GM19455 (cell line): ENCODE measurements at regions not wholly inside any gene's neighbourhood (a gene's known extent, or its start where the extent isn't known, plus 50 kb on each side); places are given as distances from the start of the nearest gene placed in this dataset.
"Not testable (repeated sequence)": the region's sequence is repeated elsewhere in the genome, so short reads cannot be mapped to it uniquely, and the experiment has no call there.

Experiments
- ATAC-seq: cut with Tn5 transposase; IDR thresholded peaks from one replicate; pipeline ENCODE4 v1.9.1; 2021; ENCODE audit not compliant: unreplicated experiment

DNA sequence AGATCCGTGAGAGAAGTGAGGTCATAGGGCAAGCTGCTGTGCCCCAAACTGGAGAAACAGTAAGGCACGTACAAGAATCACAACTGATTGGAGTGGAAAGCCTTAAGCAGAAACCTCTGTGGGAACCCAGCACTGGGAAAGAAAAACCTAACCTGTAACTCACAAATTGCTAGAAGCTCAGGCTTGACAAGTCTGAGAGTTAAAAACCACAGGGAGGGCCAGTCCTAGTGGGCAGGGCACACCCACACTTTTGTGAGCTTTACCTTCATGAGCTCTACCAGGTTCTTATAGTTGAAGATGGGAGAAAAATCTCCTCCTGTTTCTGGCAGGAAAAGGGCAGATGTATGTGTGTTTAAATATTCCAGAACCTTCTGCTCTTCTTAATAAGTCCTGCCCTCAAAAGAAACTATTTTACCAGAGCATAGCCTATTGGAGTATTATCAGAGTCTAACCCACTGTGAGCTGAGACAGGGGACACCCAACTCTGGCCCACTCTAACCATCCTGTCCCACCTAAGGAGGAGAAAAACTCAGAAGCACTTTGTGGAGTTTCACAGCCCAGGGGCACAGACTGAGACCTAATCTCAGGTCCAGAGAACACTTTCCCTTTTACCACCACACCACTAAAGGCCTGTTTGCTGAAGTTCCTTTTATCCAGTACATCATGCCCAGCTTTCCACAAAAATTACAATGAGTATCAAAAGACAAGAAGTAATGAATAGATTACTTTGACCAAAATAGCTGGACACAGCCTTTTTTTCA is 1265.7 kb upstream of the CHAC2 start:
- no peak for ATAC-seq

DNA sequence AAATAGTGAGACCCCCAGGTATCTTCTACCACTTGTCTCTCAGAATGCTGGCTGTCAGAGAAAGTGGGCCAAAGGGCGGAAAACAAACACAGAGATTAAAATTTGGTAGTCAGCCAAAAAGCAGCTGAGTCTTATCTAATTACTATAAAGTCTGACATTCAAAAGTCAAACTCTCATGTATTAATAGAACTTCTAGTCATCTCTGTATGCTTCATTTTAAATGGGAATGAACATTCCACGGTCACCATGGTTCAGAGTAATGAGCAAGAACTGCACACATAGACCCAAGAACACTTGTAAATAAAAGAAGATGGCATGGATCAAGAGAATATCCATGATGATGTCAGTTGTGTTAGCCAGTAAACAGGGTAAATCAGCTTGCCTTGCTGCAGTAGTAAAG is 1267.0 kb upstream of the CHAC2 start:
- no peak for ATAC-seq

DNA sequence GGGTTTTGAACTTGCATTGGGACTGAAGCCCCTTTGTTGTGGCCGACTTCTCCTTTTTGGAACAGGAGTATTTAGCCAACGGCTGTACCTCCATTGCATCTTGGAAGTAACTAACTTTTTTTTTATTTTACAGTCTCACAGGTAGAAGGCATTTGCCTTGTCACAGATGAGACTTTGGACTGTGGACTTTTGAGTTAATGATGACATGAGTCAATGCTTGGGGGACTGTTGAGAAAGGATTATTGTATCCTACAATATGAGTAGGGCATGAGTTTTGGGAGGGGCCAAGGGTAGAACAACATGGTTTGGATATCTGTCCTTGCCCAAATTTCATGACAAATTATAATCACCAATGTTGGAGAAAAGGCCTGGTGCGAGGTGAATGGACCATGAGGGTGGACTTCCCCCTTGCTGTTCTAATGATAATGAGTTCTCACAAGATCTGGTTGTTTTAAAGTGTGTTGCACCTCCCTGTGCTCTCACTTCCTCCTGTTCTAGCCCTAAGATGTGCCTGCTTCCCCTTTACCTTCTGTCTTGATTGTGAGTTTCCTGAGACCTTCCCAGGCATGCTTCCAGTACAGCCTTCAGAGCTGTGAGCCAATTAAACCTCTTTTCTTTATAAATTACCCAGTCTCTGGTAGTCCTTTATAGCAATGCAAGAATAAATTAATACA is 1269.4 kb upstream of the CHAC2 start:
- ATAC-seq, result no peak

DNA sequence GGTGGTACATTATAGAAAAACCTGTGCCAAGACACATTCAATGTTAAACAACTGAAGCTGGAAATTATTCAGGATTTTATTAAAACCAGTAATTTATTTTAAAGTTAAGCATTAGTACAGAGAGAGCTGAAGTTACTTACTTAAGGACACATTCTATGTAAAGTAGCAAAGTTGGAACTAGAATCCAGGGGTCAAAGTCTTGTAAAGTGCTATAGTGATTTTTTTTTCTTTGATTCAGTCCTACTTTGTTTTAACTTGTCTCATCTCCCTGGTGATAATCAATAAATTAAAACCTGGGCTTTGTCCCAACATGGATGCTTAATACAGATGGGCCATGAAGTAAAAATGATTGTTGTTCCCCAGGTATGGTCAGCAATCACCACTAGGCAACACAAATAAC is 1271.8 kb upstream of the CHAC2 start:
- no peak for ATAC-seq

DNA sequence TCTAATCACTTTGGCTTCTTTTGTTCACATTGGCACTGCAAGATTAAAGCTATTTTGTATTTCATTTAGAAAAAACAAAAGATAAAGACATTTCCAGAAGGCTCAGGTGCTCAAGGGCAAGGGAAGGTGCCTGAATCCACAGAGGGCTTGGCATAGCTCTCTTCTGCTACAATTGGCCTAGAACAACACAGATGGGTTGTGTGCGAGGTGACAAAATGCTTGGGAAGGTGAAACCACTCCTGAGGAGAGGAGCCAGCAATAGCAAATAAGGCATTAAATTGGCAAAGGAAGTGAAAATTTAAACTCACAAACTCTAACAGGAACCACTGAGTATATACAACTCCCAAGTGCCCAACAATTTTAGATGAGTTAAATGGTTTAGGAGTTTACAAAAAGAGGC is 1290.4 kb upstream of the CHAC2 start:
- ATAC-seq, result no peak

DNA sequence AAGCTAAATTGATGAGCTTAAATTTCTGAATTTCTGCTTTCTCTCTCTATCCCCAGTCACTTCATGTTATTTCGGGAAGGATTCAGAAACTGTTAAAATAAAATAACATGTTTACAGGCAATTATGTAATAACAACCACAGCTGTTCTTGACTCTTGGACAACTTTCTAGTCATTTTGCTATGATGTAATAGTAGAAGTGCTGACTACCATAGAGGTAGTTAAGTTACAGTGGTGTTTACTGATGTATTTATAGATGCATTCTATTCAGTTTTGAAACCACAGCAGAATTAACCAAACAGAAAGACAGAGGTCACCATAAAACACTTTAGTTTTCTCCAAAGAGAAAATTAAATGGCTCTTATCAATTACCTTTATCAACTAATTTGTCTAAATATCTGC is 1292.0 kb upstream of the CHAC2 start:
- ATAC-seq, result no peak

DNA sequence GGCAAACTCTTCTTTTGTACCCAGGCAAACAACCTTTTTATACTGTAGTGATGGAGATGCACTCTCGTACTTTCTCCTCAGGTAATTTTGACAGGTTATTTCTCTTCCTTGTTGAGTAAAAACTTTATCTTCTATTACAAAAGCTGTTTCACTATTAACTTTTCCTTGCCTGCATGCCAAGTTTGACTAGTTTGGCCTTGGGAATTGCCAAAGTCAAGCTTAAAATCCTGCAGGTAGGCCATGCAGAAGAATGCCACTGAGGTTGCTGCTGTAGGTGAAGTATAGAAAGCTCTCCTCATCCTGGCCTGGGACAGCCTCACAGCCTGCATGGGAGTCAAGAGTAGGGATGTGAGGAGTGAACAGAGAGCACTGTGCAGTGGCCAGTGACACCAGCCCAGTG is 1293.5 kb upstream of the CHAC2 start:
- ATAC-seq, result no peak

DNA sequence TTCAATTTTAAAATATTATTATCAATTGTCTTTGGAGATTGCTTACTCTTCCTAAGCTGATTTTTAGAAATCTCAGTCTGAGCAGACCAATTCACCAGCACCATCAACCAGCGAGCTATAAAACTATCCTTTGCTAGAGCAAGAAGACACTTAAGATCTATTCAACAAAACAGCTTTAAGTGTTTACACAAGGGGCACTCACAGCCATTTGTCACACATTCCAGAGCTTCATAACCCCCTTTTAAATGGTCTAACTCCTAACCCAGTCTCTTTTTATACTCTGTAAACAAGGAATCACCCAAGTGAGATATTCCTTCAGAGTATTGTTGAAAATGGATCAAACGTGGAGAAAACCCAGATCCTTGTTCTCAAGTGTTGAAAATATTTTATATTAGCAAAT is 1294.1 kb upstream of the CHAC2 start:
- ATAC-seq, result no peak

DNA sequence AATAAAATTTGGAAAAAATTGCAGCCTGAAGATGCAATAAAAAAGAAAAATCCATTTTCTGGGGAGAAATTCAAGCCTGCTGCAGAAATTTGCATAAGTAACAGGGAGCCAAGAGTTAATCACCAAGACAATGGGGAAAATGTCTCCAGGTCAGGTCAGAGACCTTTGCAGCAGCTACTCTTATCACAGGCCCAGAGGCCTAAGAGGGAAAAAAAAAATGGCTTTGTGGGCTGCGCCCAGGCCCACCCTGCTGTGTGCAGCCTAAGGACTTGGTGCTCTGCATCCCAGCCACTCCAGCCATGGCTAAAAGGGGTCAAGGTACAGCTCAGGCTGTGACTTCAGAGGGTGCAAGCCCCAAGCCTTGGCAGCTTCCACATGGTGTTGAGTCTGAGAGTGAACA is 1297.1 kb upstream of the CHAC2 start:
- ATAC-seq, result not testable (repeated sequence)

DNA sequence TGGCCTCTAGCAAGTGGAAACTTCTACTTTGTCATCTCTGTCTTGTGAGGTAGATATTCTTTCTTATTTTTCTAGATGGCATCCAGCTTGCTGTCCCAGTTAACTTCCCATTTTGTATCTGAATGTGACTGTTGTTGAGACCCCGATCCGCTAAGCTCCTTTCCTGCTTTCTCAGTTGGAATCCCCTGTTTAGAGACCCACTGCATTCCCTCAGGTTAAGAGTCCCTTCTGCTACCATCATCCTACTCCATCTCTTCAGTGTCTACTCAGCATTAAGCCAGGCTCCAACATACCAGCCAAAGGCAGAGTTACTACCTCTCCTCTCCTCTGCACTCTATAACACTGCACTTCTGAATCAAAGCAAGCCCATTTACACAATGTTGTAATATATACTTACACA is 1300.4 kb upstream of the CHAC2 start:
- ATAC-seq, result no peak

DNA sequence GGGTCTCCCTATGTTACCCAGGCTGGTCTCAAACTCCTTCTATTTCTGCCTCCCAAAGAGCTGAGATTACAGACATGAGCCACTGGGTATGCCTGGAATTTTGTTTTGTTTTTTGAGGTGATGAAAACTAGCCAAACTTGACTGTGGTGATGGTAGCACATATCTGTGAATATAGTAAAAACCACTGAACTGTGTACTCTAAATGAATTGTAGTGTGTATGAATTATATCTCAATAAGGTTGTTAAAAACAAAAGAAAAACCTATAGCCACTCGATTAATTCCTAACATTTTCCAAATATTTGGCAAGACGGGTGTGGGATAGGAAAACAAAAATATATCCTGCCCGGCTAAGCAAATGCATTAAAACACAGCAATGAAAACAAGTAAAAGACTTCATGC is 1302.3 kb upstream of the CHAC2 start:
- ATAC-seq, result no peak

DNA sequence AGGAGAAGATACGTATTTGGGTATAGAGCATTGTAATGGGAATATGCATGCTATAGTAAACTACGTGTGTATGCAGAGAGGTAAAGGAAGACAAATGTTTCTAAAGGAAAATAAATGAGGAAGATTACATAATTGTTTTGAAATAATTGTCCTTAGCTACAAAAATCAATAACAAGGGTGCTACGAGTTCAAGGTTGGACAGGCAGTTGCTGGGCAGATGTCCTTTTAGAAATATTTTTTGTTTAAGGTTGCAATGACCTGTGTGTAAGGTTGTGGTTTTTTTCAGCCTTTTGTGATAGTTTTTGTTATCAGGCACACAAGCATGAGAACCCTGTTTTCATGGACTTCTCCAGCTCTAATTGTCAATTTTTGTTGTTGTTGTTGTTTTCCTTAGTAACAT is 1304.1 kb upstream of the CHAC2 start:
- no peak for ATAC-seq

DNA sequence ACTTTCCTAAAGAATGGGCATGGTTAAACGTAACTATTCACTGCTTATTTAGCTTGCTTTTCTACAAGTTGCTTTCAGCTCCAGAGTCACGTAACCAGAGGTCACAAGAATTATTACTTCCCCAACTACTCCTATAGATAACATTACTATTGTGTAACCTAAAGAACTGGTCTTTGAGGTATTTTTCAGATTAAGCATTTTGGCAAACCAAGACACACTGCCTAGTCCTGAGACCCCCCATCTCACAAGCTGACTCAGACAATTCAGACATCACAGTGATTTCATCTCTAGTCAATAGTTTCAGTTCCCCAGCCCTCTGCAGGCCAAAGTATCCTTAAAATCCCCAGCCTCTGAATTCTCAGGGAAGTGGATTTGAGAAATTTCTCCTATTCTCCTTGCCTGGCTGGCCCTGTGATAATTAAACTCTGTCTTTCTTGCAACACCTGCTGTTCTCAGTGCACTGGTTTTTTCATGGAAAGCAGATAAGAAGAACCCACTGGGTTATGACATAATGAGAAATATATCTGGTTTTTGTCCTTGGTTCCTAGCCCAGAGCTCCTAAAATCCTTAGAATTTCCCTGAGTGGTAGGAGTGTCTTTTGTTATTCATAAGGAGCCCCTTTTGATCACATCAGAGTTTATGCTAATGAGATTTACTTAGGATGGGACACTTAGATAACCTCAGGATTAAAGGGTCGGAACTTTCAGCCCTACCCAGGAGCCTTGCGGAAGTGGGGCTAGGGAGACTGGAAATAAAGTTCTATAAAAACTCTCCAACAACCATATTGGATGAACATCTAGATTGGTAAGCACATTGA is 1310.8 kb upstream of the CHAC2 start:
- no peak for ATAC-seq

DNA sequence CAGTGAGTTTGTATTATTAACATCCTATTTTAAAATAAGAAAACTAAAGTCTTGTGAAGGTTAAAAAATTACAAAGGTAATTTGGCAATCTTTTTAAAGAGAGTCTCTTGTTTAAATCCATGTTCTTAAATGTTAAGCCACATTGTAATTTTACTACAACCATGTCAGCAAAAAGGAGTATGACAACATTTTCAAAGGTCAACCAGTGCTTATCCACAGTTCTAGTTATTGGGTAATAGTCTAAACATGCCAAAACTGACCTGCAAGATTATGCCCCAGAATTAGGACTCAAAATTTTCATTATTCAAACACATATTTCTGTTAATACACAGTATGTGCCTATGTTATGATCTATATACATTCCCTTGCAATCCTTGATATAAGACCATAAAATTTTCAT is 1312.6 kb upstream of the CHAC2 start:
- ATAC-seq, result no peak

DNA sequence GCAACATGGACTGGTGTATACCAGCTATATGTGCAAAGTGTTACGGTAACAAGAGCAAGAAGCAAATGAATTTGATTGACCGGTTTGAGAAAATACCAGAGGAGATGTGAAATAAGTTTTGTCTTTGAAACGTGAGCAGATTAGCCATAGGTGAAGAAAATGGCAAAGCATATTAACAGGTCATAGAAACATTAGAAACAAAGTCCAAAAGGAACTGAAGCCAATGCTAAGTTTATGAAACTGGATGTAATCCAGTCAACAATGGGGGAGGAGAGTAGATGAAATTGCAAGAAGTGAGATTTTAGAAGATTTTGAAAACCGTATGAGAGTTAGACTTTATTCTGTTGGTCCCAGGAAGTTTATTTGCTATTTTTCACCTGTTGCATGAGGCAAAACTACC is 1315.4 kb upstream of the CHAC2 start:
- ATAC-seq, result no peak

DNA sequence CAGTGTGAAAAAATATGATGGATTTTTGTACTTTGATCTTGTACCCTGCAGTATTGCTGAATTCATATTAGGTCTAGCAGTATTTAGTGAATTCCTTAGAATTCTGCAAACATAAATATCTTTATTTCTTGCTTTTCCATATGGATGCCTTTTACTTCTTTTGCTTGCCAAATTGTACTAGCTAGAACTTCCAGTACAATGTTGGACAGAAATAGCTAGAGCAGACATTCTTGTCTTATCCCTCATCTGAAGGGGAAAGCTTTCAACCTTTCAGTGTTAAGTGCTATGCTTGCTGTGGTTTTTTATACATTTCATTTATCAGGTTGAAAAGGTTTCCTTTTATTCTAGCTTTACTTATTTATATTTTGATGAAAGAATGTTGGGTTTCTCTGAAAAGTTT is 1321.9 kb upstream of the CHAC2 start:
- no peak for ATAC-seq

DNA sequence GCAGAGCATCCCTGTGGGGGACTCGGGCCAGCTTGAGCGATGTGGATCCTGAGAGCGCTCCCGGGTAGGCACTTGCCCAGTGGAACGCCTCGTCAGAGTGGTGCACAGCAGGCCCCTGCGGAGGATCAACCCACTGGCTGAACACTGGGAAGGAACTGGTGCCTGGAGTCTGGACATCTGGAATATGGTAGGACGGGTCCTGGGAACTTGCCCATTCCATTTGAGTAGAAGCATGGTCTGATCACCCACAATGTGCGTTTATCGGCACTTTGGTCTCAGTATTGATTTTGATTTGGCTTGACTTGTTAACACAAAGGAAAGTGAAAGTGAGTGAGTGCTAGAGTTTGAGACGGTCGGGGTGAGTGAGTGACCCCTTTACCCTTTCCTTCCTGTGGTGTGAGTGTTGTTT is 1336.2 kb upstream of the CHAC2 start:
- no peak for ATAC-seq

DNA sequence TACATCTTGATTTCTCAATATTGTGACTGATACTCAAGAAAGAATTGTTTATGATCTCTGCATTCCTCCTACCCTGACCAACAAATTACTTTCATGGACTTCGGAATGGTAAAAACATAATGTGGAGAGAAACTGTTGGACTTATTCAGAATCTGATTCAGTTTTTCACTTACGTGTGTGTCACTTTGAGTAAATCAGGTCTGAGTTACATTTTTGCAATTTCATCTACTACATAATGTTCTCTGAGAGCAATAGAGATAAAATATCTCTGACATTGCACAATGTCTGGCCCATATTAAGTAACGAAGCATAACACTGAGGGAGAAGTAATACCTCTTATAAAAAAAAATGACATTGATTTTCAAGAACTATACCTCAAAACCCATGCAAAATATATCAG is 1337.9 kb upstream of the CHAC2 start:
- no peak for ATAC-seq

DNA sequence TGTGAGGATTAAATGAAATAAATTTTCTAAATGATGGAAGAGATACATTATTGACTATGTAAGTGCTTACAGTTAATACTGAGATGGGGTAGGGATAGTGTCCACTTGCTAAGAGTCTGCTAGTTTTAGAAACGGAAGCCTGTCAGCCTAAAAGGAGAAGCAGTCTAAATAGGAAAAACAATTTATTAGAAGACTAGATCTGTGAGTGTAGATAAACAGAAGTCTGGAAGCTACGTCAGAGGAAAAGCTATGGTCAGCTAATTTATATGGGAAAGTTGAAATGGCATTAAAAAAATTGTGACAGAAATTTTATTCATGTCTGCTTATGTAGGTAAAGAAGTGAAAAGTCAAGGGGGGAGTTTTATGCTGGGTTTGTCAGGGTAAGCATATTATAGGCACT is 1338.4 kb upstream of the CHAC2 start:
- ATAC-seq, result no peak

DNA sequence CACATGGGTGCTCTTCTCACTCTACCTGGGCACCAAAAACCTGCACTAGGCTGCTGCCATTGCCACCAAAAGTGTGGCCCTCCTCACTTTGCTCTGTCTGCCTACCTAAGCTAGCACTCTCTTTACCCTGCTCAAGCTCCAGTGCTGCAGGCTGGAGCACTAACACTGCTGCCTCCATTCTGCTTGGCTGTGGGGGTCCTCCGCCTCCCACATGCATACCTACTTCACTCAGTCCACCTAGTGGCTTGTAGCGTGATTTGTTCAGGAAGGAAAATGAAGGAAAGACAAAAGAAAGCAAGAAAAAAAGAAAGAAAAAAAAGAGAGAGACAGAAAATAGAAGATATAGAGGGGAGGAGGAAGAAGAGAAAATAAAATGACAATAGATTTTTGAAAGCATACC is 1339.4 kb upstream of the CHAC2 start:
- no peak for ATAC-seq

DNA sequence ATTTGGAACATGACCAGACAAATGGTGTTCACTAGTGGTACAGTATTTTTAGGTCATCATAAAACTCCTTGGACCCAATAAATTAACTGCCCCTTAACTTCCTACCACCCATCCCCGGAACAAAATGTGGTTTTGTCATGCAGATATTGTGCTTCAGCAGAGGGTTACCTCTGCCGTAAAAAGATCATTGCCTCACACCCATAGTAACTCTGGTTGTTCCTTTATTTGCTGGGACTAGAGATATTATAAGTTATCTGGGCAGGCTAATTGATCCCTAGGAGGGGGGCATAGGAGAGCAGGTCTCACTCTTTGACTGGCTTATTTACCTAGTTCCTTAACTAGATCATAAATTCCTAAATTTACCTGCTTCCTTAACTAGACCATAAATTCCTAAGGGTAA is 1343.9 kb upstream of the CHAC2 start:
- ATAC-seq, result no peak

DNA sequence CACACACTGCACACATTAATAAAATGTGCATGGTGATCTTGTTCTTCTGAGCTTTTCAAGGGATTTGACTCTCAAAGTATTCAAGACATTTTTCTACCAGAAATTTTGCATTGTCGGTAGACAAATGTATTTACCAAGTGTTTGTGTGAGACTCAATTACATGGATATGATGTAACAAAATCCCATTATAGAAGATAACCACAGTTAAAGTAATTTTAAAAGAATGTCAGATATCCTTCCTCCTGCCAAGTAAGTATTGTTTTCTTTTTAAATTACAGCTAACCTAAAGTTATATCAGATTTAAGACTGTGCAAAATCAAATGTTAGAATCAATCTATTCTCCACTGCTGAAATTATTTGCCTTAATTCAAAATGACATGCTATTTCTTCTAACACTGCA is 1344.5 kb upstream of the CHAC2 start:
- ATAC-seq, result no peak
